HG03060 (cell line): ENCODE measurements at regions not wholly inside any gene's neighbourhood (a gene's known extent, or its start where the extent isn't known, plus 50 kb on each side); places are given as distances from the start of the nearest gene placed in this dataset.
"Not testable (repeated sequence)": the region's sequence is repeated elsewhere in the genome, so short reads cannot be mapped to it uniquely, and the experiment has no call there.

Source experiments
- ATAC-seq: cut with Tn5 transposase; IDR thresholded peaks from one replicate; pipeline ENCODE4 v1.9.1; 2021; ENCODE audit warnings: low read depth, moderate number of reproducible peaks; ENCODE audit not compliant: unreplicated experiment

DNA sequence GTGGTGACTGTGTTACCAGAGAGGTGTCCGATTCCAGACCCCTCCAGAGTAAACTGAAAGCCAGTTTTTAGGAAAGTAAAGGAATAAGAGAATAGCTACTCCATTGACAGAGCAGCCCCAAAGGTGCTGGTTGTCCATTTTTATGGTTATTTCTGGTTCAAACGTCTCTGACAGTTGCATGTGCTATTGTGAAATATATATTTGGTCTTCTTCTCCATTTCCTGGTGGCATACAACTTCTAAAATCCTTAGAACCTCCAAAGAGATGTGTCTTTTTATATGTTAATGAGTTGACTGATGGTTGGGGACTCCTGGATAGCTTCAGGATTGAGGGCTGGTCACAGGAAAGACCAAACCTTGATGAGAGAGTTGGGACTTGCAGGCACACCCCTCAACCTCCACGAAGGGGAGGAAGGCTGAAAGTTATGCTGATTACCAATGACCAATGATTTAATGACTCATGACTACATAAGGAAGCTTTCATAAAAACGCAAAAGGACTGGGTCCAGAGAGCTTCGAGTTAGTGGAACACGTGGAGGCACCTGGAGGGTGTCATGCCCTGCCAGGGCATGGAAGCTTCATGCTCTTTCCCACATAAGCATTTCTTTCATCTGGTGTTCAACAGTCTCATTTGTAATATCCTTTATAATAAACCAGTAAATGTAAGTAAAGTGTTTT lies 100.7 kb downstream of the SLC16A1 start:
- no peak for ATAC-seq

- ATAC-seq = not testable (repeated sequence)
Measured at GRCh38 chr1:112854368-112854984, 101.5 kb downstream of the SLC16A1 start.

GRCh38 chr1:112853915-112854314 lies 102.1 kb downstream of the SLC16A1 start:
- not testable (repeated sequence) for ATAC-seq

GRCh38 chr1:112852934-112853333 lies 103.1 kb downstream of the SLC16A1 start:
- ATAC-seq = no peak

- ATAC-seq = no peak
Measured at GRCh38 chr1:112852276-112852675, 103.7 kb downstream of the SLC16A1 start.

- no peak for ATAC-seq
Measured at GRCh38 chr1:112850034-112850757, 105.8 kb downstream of the SLC16A1 start.

GRCh38 chr1:112849425-112850033 lies 106.5 kb downstream of the SLC16A1 start:
- no peak for ATAC-seq

GRCh38 chr1:112841825-112842224 lies 114.2 kb downstream of the SLC16A1 start:
- ATAC-seq = no peak

DNA sequence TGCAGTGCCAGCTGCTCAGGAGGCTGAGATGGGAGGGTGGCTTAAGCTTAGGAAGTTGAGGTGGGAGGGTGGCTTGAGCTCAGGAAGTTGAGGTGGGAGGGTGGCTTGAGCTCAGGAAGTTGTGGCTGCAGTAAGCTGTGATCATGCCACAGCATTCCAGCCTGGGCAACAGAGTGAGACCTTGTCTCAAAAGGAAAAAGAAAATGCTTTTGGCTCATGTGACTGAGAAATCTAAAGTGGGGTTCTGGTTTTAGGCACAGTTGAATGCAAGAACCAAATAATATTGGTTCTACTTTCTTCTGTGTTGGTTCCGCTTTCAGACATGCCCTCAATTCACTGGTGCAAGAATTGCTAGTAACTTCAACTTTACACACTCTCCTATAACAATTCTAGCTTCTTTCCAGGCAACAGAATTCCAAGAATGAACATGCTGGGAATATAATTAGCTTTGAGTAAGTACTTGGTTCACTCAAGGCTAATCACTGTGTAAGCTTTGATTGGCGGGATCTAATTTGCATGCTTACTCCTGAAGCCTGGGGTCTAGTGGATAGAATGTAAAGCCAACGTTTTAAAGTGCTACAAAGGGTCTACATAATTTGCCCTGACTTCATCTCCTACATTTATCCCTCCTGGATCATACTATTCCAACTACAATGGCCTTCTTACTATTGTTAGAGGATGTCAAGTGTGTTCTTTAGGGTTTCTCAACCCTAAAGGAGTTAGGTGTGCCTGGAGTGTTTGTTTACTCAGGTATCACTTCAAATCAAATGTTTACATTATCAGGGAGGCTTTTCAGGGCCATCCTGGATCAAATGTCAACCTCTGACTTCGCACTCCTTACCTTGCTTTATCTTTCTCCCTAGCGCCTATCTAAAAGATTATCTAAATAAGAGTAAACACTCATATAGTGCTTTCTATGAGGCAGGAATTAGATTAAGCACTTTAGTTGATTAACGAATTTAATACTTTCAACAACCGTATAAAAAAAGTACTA lies 115.1 kb downstream of the SLC16A1 start:
- peak; percentile 43 for ATAC-seq

DNA sequence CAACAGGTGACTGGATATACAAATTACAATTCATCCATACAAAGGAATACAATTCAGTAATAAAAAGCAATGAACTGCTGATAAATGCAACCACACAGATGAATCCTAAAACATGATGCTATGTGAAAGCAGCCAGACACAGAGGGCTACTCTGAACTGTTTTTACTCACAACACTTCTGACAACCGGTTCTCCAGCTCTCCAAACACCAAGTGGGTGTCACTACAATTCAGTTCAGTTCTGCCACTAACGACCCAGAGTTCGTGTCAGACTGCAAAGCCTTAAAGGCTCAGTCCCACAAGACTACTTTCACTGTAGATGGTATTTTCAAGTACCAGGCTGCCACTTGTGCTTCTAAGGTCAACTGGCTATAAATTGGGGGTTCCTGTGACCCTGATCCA lies 119.4 kb downstream of the SLC16A1 start:
- ATAC-seq = no peak

DNA sequence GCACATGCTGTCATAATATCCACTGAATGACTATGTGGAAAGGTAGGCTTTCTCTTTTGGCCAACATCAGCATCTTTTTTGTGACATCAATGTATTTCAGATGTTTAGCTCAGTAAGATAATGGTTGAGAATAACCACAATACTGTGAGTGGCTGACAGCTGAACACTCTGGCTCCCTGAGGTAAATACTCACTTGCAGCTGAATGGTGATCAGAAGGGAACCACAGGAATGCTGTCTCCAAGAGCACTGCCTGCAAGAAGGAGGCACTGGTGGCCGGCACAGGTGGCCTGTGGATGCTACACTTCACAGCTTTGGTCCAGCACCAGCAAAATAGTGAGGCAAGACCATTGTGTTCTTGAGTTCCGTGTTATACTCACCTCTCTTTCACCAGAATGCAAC lies 118.7 kb upstream of the PPM1J start:
- no peak for ATAC-seq

DNA sequence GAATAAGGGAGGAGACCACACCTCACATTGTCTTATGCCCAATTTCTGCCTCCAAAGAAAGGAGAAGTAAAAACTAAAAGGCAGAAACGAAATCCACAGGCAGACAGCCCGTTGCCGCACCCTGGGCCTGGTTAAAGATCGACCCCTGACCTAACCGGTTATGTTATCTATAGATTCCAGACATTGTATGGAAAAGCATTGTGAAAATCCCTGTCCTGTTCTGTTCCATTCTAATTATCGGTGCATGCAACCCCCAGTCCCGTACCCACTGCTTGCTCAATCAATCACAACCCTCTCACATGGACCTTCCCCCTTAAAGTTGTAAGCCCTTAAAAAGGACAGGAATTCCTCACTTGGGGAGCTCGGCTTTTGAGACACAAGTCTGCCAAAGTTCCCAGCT lies 117.1 kb upstream of the PPM1J start:
- ATAC-seq = not testable (repeated sequence)

DNA sequence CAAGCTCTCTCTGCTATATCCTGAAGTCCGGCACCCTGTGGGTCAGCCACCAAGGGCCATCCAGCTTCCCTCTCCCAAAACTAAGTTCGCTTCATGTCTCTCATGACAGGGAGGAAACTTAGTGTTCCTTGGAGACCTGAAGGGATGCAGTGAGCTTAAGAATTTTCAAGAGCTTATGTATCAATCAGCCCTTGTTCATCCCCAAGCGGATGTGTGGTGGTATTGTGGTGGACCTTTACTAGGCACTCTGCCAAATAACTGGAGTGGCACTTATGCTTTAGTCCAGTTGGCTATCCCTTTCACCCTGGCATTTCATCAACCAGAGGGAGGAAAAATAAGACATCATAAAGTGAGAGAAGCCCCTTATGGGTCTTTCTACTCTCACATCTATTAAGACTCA lies 114.6 kb upstream of the PPM1J start:
- ATAC-seq = not testable (repeated sequence)

GRCh38 chr1:112828716-112829115 lies 113.6 kb upstream of the PPM1J start:
- ATAC-seq = no peak

DNA sequence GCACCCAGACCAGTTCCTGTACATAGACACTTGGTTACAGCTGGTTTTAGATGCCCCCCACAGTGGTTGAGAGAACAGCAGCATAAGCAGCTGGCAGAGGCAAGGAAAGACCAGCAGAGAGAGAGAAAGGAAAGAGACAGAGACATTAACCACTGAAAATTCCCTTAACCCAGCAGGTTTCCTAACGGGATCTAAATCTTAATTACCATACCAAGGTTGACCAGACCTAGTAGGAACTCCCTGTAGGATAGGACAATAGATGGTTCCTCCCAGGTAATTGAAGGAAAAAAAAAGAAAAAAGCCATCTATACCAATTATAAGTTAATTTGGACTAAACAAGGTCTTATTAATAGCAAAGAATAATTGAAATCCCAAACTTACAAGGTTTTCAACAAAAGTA lies 112.3 kb upstream of the PPM1J start:
- ATAC-seq = not testable (repeated sequence)

- ATAC-seq = no peak
Measured at GRCh38 chr1:112826217-112826944, 111.2 kb upstream of the PPM1J start.

GRCh38 chr1:112825563-112826216 lies 110.6 kb upstream of the PPM1J start:
- ATAC-seq = not testable (repeated sequence)

DNA sequence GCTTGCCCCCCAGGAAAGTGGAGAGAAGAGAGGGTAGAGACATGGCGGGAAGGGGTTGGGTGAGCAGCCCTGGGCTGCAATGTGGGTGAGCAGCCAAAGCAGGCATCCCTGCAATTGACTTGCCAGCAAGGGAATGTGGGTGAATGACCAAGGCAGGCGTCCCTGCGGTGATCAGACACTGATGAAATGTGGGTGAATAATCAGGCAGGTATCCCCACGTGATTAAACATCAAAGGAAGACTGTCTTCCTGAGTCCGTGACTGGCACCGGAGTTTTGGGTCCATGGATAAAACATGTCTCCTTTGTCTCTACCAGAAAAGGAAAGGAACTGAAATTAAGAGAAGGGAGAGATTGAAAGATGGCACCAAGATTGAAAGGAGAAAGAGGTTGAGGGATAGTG lies 109.9 kb upstream of the PPM1J start:
- not testable (repeated sequence) for ATAC-seq
